ENCODE measurements at regions not wholly inside any gene's neighbourhood (a gene's known extent, or its start where the extent isn't known, plus 50 kb on each side); places are given as distances from the start of the nearest gene placed in this dataset.
"Not testable (repeated sequence)": the region's sequence is repeated elsewhere in the genome, so short reads cannot be mapped to it uniquely, and the experiment has no call there.

DNA sequence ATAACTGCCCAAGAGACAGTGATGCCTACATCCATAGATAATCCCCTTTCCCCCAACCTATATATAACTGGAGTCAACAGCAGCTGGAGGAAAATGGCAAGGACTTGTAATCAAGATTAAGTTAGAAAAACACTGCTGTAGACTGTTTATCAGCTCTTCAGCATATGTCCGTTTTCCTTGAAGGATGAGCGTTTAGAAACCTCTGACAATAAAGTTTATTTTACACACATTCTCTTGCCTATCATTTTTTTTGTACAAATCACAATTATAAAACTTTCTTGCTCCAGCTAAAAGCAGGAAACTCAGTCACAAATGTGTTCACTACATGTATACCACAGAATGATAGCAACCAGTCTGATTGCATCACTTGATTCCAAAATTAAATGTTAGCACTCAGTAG lies 50.8 kb downstream of the PPIAL4G start:
- not testable (repeated sequence) for DNase-seq

DNA sequence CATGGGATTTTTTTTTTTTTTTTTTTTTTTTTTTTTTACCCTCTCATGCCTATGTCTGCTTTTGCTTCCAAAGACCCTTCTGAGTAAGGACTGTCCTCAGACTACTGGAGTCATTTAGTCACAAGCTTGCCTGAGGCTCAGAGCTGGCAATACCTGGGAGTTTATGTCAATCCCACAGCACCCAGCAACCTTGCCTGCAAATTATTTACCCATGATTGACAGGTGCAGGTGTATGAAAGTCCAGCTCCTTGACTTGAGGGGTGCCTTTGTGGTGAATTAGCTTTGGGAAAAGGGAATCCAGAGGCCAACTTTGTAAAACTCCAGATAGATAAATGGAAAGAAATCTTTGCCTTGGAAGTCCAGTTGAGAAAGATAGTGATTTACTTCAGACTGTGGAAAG lies 53.2 kb downstream of the PPIAL4G start:
- DNase-seq = not testable (repeated sequence)

DNA sequence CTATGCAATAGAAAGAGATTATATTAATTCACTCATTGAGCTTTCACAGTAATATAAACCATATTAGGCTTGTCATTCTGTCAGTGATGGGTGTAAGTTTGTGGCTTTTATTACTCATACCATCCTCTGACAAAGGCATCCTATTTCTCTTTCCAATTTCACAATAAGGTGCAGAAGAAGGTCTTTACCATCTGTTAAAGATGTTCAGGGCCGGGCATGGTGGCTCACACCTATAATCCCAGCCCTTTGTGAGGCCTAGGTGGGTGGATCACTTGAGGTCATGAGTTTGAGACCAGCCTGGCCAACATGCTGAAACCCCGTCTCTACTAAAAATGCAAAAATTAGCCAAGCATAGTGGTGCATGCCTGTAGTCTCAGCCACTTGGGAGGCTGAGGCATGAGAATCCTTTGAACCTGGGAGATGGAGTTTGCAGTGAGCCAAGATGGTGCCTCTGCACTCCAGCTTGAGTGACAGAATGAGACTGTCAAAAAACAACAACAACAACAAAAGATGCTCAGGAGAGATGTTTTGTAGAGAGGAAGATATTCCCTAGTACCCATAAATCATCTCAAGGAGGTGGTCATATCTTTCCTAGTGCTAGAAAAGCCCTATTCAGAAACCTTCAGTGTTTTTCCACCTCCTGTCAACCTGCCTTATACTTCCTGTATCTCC lies 56.0 kb downstream of the PPIAL4G start:
- DNase-seq = not testable (repeated sequence)

DNA sequence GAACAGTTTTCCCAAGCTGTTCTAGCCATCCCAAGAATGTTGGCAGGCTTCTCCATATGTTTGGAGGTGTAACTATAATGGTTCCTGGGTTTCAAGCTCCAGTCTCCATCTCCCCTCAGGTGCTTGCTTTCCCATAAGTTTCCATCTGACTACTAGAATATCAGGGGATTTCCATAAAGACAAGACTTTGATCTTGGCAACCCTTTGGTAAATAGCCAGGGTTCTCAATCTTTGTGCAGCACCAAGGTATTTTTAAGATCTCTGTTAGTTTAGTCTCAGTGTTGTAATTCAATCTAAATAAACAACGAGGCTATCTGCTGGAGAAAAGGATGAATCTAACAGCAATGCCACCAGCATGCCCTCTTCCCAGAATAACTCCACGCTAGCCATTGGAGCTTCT lies 56.7 kb downstream of the PPIAL4G start:
- not testable (repeated sequence) for DNase-seq

DNA sequence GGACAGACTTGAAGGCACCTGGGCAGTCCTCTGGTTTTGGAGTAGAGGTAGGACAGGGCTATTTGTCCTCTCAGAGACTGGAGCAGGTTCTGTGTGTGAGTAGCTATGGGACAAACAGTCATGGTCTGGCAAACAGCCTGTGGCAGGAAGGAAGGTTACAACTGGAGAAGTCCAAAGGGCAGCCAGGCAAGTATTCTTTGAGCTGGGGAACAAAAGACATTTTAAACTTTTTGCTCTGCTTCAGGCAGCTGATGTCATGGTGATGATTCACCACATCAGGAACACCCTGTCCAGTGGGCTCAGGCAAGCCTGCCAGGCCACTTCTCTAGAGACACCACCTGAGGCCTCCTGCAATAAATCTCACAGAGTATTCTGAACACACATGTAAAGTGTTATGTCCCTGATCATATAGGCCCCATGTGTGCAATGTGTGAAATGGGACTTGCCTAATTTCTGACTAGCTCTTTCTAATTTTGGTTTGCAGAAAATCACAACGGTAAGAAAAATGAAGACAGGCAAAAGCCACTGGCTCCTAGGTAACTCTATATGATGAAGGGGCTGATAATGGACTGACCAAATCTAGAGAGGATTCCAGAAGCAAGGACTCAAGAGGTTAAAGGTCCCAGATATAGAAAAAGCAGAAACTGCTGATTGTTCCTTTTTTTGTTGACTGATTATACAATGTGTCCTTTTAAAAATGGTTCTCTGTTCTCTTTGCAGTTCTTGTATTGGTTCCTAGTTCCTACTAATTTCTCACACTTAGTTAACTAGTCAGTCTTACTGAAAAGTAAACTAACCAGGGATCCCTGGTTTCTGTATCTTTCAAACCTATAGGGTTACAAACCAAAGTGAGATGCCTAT lies 58.7 kb downstream of the PPIAL4G start:
- DNase-seq = not testable (repeated sequence)

DNA sequence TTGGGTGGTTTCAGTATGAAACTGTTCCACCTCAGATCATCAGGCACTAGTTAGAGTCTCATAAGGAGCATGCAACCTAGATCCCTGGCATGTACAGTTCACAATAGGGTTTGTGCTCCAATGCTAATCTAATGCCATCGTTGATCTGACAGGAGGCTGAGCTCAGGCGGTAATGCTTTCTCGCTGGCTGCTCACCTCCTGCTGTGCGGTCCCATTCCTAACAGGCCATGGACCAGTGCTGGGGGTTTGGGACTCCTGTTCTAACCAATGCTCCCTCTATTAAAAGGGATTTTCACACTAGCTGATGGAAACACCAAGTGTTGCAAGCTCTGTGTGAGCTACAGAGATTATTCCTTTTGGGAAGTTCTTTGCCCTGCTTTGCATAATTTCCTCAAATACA lies 60.2 kb downstream of the PPIAL4G start:
- not testable (repeated sequence) for DNase-seq

DNA sequence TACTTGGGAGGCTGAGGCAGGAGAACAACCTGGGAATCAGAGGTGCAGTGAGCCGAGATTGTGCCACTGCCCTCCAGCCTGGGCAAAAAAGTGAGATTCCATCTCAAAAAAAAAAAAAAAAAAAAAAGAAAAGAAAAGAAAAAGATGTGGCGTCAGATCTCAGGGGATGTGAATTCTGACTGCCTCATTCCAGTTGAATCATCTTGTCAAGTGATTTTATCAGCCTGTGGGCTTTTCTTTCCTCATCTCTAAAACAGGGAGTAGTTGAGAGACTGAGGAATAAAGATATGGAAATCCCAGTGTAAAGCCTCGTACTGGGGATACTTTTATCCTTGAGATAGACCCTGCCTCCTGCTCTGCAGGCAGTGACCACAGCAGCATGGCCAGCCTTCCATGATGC lies 65.9 kb downstream of the PPIAL4G start:
- not testable (repeated sequence) for DNase-seq

DNA sequence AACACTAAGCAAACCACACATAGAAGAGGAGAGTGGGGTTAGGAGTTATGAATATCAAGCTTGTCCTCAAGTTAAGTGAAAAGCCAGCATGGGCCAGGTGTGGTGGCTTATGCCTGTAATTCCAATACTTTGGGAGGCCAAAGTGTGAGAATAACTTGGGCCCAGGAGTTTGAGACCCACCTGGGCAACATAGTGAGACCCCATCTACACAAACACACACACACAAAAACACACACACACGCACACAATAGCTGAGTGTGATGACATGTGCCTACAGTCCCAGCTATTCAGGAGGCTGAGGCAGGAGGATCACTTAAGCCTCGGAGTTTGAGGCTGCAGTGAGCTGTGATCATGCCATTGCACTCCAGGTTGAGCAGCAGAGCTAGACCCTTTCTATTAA lies 69.7 kb downstream of the PPIAL4G start:
- DNase-seq = not testable (repeated sequence)

DNA sequence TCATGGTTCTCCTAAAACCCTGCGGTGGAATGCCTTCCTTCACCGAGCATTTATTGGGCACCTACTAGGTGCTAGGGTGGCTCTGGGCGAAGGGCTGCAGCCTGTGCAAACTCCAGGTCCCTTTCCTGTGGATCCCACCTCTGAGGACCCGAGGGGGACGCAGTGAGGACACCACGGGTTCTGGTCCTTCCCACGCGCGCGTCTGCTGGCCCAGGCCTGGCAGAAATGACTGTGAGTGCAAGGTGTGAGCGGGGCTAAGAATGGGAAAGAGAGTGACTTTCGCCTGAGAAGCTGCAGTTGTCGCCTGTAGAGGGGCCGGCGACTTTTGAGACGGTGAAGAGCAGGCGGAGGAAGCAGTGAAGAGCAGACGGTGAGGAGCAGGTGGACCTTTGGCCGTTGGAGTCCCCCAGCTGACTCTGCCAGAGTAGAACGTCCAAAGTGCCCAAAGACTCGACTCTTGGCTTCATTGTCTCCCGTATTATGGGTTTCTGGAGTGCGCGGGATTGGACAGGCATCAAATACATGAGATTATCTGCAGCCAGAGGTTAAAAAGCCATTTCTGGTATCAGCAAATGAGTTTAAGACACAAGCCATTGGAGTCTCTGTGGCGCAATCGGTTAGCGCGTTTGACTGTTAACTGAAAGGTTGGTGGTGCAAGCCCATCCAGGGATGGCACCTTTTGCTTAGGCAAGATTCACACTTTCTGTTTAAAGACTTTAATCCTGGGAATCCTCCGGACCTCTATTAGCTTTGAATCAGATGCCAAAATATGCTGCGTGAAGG lies 78.1 kb downstream of the PPIAL4G start:
- not testable (repeated sequence) for DNase-seq

DNA sequence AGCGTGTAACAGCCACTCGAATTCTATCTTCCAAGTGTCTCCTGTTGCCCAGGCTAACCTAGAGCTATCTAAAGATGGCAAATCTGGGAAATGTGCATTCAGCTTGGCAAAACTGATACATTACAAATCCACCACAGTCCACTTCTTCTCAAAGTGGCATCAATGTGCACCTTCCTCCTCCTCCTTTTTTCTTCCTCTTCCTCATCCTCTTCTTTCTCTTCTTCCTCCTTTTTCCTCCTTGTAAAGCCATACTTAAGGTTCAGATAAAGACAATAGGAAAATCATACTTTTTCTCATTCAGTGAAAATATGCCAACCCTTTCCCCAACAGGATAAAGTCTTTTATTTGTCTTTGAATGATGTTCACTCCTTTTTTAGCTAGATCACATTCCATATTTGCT lies 79.2 kb downstream of the PPIAL4G start:
- DNase-seq = not testable (repeated sequence)

DNA sequence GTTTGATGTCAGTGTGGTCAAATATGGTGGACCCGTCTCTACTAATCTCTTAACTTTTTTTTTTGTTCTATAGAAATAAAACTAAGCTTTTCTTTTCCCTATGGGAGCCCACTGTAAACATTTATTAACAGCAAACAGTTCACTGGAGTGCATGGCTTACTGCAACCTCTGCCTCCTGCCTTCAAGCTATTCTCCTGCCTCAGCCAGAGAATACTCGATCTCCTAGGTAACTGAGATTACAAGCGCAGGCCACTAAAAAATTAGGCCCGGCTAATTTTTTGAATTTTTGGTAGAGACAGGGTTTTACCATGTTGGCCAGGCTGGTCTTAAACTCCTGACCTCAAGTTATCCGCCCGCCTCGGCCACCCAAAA lies 80.0 kb downstream of the PPIAL4G start:
- not testable (repeated sequence) for DNase-seq

DNA sequence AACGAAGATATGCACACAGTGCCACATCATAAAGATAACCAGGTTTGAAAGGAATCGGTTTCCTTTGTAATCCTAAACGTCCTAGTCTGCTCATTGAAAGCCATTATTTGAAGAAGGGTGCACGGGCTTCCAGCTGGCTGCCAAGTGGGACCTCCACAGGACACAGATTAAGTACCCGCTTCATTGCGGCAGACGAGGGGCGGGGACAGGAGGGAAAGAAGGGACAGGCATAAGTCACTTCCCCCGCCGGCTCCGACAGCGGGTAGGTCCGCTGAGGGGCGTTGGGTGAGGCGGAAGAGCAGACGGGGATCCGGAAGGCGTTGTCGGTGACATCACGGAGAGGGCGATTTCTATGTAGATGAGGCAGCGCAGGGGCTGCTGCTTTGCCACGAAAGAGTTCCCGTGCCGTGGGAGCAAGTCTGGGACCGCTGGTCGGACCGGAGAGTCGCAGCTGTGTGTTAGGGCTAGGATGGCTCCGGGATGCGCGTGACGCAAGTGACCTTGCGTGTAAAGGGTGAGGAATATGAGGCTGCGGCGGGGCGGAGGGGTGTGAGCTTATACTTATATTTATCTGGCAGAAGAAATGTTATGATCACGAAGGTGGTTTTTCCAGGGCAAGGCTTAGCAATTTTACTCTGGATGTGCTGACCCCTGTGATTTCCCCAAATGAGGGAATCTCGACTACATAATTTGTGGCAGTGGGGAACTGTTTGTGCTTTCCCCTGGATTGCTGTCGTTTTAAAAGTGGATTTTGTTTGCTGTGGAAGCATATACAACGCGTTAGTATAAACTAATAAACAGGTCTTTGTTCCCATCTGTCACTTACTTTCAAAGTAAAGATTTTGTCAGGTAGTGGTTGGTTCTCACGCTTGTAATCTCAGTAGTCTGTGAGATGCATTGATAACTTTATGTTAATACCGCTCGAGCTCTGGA lies 80.7 kb downstream of the PPIAL4G start:
- DNase-seq = peak; percentile 46

DNA sequence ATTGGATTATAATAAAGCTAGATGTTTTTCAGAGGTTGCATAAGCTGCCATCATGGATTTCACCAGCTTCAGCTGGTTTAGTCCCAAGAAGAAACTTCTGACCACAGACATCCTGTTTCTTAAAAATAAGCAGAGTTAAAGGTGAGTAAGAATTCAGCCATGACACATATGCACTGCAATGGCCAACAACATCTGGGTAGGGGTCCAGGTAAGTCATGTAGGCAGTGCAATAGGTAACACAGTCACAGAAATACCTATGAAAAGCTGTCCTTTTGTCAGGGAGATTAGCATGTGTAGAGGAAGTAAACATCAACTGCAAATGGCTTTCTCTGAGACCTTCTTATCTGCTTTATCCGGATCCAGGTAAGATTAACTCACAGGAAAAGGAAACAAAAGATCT lies 85.6 kb downstream of the PPIAL4G start:
- DNase-seq = not testable (repeated sequence)

DNA sequence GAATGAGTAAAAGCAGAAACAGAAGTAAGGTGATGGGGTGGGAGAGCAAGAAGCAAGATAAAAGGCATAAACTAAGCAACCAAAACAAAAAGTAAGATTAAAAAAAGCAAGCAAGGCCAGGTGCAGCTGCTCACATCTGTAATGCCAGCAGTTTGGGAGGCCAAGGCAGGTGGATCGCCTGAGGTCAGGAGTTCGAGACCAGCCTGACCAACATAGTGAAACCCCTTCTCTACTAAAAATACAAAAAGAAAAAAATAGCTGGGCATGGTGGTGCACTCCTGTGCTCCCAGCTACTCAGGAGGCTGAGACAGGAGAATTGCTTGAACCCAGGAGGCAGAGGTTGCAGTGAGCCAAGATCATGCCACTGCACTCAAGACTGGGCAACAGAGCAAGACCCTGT lies 90.6 kb downstream of the PPIAL4G start:
- DNase-seq = not testable (repeated sequence)

DNA sequence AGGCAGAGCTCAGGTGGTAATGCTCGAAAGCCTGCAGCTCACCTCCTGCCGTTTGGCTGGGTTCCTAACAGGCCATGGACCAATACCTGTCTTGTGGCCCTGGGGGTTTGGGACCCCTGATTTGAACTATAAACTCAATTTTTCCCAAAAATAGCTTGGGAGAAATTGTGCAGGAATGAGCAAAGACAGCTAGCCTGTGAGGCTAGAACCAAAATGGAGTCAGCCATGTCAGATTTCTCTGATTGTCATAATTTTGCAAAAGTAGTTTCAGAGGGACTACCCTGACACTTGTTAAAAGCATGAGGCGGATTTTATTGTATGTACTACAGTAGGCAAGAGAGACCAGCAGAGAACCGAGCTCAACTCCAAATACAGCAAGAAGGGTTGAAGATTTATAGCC lies 91.8 kb downstream of the PPIAL4G start:
- not testable (repeated sequence) for DNase-seq

DNA sequence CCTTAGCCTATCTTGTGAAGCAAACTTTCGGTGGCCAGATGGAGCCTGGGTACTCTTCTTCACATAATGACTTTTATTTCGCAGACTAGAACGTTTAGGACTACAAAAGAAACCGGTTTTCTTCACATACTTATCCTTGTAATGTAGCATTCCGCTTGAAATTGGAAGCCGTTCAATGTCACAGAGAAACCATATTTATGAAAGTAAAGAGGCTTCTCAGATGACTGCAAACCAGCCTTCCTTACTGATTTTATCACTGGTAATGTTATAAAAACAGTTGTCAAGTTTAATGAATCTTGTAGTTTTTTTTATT lies 94.1 kb downstream of the PPIAL4G start:
- DNase-seq = no peak

DNA sequence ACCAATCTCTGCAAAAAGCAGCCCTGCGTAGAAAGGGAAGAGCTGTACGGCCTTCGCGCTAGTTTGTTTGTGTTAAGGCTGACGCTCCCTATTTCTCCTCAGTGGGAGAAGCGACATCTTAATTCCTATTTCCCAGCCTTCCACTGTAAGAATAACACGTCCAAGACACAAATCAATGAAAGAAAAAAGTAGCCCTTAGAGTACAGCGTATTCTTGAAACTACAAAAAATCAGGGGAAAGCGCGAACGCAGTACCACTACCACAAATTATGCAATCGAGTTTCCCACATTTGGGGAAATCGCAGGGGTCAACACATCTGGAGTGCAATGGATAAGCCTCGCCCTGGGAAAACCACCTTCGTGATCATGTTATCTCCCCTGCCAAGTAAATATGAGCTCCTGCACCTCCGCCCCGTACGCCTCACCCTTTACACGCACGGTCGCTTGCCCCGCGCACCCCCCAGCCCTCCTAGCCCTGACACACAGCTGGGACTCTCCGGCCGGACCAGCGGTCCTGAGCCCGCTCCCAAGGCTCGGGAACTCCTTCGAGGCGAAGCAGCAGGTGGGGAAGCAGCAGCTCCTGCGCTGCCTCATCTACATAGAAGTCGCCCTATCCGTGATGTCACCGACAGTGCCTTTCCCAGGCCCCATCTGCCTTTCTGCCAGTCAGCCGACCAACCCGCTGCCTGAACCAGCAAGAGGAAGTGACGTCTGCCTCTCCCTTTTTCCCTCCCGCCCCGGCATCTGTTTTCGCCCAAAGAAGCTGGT lies 94.7 kb downstream of the PPIAL4G start:
- DNase-seq = peak; percentile 8

DNA sequence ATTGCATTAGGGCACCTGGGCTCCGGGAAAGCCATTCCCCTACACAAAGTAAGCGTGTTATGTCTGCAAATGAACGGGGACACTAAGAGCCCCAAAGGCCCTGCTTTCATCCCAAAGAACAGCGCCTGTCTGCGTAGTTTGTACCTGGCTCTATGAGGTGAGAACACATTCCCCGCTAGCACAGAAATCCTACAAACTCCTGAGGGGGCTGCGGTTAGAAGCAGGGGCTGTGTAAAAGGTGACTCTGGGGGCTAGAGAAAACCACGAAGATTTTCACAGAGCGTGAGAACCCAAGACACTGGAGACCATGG lies 95.2 kb downstream of the PPIAL4G start:
- not testable (repeated sequence) for DNase-seq

DNA sequence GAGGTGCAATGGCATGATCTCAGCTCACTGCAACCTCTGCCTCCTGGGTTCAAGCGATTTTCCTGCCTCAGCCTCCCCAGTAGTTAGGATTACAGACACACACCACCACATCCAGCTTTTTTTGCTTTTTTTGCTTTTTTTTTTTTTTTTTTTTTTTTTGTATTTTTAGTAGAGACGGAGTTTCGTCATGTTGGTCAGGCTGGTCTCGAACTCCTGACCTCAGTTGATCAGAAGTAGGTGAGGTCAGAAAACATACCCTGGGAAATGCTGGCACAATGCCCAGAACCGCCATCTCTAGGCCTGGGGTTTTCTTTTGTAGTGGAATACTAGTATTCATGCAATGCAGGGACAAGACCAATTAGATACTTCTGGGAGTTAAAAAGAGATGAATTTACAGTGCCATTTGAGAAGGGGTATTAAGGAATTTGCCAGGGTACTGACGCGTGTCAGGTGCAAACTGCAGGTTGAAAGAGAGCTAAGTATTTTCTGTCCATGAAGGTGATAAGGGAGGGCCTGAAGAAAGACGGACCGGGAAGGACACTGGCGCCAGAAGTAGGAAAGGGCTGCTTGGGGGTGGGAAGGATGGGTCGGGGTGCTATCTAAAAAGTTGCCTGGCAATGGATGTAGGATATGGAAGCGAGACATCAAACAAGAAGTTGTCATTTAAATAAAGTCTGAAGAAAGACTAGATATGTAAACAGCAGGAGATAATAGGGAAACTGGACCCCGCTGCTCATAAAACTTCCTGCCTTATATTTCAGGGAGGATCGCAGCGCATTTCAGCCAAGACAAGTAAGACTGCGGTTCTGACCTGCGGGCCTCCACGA lies 95.8 kb downstream of the PPIAL4G start:
- peak; percentile 7 for DNase-seq

DNA sequence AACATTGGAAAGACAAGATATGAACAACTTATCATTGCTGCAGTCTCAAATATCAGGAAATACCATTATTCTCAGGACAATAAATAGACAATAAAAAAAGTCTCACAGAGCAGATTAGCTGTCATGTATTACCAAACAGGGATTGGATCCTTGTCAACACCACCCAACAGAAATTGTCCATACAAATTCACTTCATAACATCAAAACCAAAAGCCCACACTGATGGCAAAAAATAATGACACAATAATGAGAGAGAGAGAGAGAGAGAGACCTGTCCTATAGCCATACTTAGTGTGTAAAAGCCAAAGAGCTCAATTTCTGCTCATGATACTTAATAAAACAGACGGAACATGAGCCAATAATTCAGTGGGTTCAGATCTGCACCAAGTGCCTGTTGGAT lies 96.5 kb downstream of the PPIAL4G start:
- no peak for DNase-seq

DNA sequence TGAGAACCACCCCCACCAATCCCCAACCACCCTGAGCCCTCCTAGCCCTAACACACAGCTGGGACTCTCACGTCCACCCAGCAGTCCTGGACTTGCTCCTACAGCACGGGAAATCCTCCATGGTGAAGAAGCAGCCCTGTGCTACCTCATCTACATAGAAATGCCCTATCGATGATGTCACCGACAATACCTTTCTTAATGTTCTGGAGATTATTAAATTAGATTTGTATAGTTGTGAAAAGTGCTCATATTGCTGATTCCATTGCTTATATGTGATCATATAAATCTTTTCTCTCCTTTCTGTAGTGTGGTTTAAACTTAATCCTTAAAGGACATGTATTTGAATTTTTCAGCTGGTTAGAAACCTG lies 97.1 kb downstream of the PPIAL4G start:
- not testable (repeated sequence) for DNase-seq

Data from NCI-H69 (cell line).